ENCODE measurements at regions not wholly inside any gene's neighbourhood (a gene's known extent, or its start where the extent isn't known, plus 50 kb on each side); places are given as distances from the start of the nearest gene placed in this dataset.

DNA sequence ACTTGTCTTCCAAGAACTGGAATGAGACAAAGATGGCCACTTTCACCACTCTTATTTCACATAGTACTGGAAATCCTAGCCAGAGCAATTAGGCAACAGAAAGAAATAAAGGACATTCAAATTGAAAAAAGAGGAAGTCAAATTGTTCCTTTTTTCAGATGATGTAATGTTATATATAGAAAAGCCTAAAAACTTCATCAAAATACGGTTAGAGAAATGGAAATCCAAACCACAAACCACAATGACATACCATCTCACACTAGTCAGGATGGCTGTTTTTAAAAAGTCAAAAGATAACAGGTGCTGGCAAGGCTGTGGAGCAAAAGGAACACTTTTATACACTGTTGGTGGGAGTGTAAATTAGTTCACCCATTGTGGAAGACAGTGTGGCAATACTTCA, 113.3 kb upstream of the SPRY2 start:
- Histone ChIP-seq H3K9me3 (ENCODE audit: control insufficient read depth in 2 of 2, insufficient read depth in 1 of 2, low read depth in 1 of 2, low read length in 1 of 2) (no peaks in the 10 kb centered on the region), H3K36me3 (ENCODE audit: control insufficient read depth in 3 of 3, insufficient read depth in 2 of 3, low read depth in 1 of 3, low read length in 3 of 3) (peaks cover 0 to 4% (median 0%) of the 10 kb centered on the region in 3 donors), H3K4me1 (ENCODE audit: control insufficient read depth in 3 of 3, insufficient read depth in 2 of 3, low read depth in 1 of 3, low read length in 2 of 3) (no peaks in the 10 kb centered on the region), H3K4me3 (ENCODE audit: low read depth in 1 of 3, low read length in 3 of 3) (no peak overlapping the region), H3K27ac (ENCODE audit: low read depth in 1 of 3, low read length in 2 of 3) (no peak overlapping the region), H3K27me3 (ENCODE audit: control insufficient read depth in 3 of 3, insufficient read depth in 3 of 3, low read length in 3 of 3) (no peaks in the 10 kb centered on the region)
- no peak for FAIRE-seq
- DNase-seq, result no peak
- 68 to 91% (median 73%) methylated on average over 1 of the region's 1 CpG for WGBS, 3 donors

DNA sequence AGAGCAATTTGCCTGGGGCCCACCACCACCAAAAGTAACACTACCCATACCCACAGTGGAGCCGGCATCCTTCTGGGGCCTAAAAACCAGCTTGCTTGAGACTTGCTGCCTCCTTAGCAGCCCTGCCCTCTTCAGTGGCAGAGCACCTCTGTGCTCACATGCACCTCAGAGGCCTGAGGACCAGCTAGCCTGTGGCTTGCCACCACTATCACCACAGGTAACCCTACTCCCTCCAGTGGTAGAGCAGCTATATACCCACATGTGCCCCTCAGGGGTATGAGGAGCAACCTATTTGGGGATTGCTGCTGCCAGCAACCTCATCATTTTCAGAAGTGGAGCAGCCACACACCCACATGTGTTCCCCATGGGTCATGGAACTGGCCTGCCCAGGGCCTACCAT, 111.4 kb upstream of the SPRY2 start:
- WGBS, 3 donors, result 82 to 100% (median 93%) methylated on average over 1 of the region's 1 CpG
- Histone ChIP-seq H3K4me3 (ENCODE audit: low read depth in 1 of 3, low read length in 3 of 3) (no peak overlapping the region), H3K36me3 (ENCODE audit: control insufficient read depth in 3 of 3, insufficient read depth in 2 of 3, low read depth in 1 of 3, low read length in 3 of 3) (peaks cover 0 to 4% (median 0%) of the 10 kb centered on the region in 3 donors), H3K4me1 (ENCODE audit: control insufficient read depth in 3 of 3, insufficient read depth in 2 of 3, low read depth in 1 of 3, low read length in 2 of 3) (no peaks in the 10 kb centered on the region), H3K9me3 (ENCODE audit: control insufficient read depth in 2 of 2, insufficient read depth in 1 of 2, low read depth in 1 of 2, low read length in 1 of 2) (no peaks in the 10 kb centered on the region), H3K27ac (ENCODE audit: low read depth in 1 of 3, low read length in 2 of 3) (no peak overlapping the region), H3K27me3 (ENCODE audit: control insufficient read depth in 3 of 3, insufficient read depth in 3 of 3, low read length in 3 of 3) (no peaks in the 10 kb centered on the region)
- FAIRE-seq (no peak), DNase-seq (no peak)

DNA sequence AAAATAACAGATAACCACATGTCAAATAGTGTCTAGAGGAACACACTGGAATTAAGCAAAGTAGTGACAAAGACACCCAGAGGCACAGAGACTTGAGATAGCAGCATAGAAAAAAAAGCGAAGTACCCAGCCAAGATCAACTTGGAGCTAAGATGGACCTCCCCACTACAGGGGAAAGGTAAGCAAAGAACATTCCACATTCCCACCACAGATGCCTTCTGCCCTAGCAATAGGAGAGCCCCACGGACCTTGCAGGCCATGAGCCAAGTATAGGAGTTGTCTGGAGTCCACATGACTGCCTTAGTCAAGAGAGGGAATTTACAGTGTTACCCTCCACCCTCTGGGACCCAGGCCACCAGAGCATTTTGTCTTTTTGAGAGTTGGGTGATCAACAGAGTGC, 110.7 kb upstream of the SPRY2 start:
- DNase-seq, result no peak
- H3K4me1 ChIP-seq (ENCODE audit: control insufficient read depth in 3 of 3, insufficient read depth in 2 of 3, low read depth in 1 of 3, low read length in 2 of 3), result no peaks in the 10 kb centered on the region
- no peak overlapping the region for H3K4me3 ChIP-seq (ENCODE audit: low read depth in 1 of 3, low read length in 3 of 3)
- H3K9me3 ChIP-seq (ENCODE audit: control insufficient read depth in 2 of 2, insufficient read depth in 1 of 2, low read depth in 1 of 2, low read length in 1 of 2), result no peaks in the 10 kb centered on the region
- no peak for FAIRE-seq
- H3K27ac ChIP-seq (ENCODE audit: low read depth in 1 of 3, low read length in 2 of 3), result no peak overlapping the region
- WGBS, 3 donors, result 77 to 89% (median 84%) methylated on average over 2 of the region's 2 CpGs
- peaks cover 0 to 4% (median 0%) of the 10 kb centered on the region in 3 donors for H3K36me3 ChIP-seq (ENCODE audit: control insufficient read depth in 3 of 3, insufficient read depth in 2 of 3, low read depth in 1 of 3, low read length in 3 of 3)
- no peaks in the 10 kb centered on the region for H3K27me3 ChIP-seq (ENCODE audit: control insufficient read depth in 3 of 3, insufficient read depth in 3 of 3, low read length in 3 of 3)

- Histone ChIP-seq H3K4me3 (ENCODE audit: low read depth in 1 of 3, low read length in 3 of 3) (no peak overlapping the region), H3K9me3 (ENCODE audit: control insufficient read depth in 2 of 2, insufficient read depth in 1 of 2, low read depth in 1 of 2, low read length in 1 of 2) (no peaks in the 10 kb centered on the region), H3K4me1 (ENCODE audit: control insufficient read depth in 3 of 3, insufficient read depth in 2 of 3, low read depth in 1 of 3, low read length in 2 of 3) (no peaks in the 10 kb centered on the region), H3K27ac (ENCODE audit: low read depth in 1 of 3, low read length in 2 of 3) (no peak overlapping the region), H3K36me3 (ENCODE audit: control insufficient read depth in 3 of 3, insufficient read depth in 2 of 3, low read depth in 1 of 3, low read length in 3 of 3) (peaks cover 0 to 4% (median 0%) of the 10 kb centered on the region in 3 donors), H3K27me3 (ENCODE audit: control insufficient read depth in 3 of 3, insufficient read depth in 3 of 3, low read length in 3 of 3) (no peaks in the 10 kb centered on the region)
- FAIRE-seq, result no peak
- DNase-seq, result no peak
These were observed 109.5 kb upstream of the SPRY2 start for GRCh38 chr13:80450386-80450785.

- Histone ChIP-seq H3K4me3 (ENCODE audit: low read depth in 1 of 3, low read length in 3 of 3) (no peak overlapping the region), H3K36me3 (ENCODE audit: control insufficient read depth in 3 of 3, insufficient read depth in 2 of 3, low read depth in 1 of 3, low read length in 3 of 3) (peaks cover 0 to 4% (median 0%) of the 10 kb centered on the region in 3 donors), H3K9me3 (ENCODE audit: control insufficient read depth in 2 of 2, insufficient read depth in 1 of 2, low read depth in 1 of 2, low read length in 1 of 2) (no peaks in the 10 kb centered on the region), H3K27ac (ENCODE audit: low read depth in 1 of 3, low read length in 2 of 3) (no peak overlapping the region), H3K4me1 (ENCODE audit: control insufficient read depth in 3 of 3, insufficient read depth in 2 of 3, low read depth in 1 of 3, low read length in 2 of 3) (no peaks in the 10 kb centered on the region), H3K27me3 (ENCODE audit: control insufficient read depth in 3 of 3, insufficient read depth in 3 of 3, low read length in 3 of 3) (no peaks in the 10 kb centered on the region)
- DNase-seq (no peak), FAIRE-seq (no peak)
- 77 to 88% (median 81%) methylated on average over 2 of the region's 2 CpGs for WGBS, 3 donors
These were observed 107.8 kb upstream of the SPRY2 start for GRCh38 chr13:80448725-80449124.

- peaks cover 0 to 4% (median 0%) of the 10 kb centered on the region in 3 donors for H3K36me3 ChIP-seq (ENCODE audit: control insufficient read depth in 3 of 3, insufficient read depth in 2 of 3, low read depth in 1 of 3, low read length in 3 of 3)
- no peaks in the 10 kb centered on the region for H3K27me3 ChIP-seq (ENCODE audit: control insufficient read depth in 3 of 3, insufficient read depth in 3 of 3, low read length in 3 of 3)
- FAIRE-seq (no peak), DNase-seq (no peak)
- no peaks in the 10 kb centered on the region for H3K9me3 ChIP-seq (ENCODE audit: control insufficient read depth in 2 of 2, insufficient read depth in 1 of 2, low read depth in 1 of 2, low read length in 1 of 2)
- no peaks in the 10 kb centered on the region for H3K4me1 ChIP-seq (ENCODE audit: control insufficient read depth in 3 of 3, insufficient read depth in 2 of 3, low read depth in 1 of 3, low read length in 2 of 3)
- 42 to 57% (median 56%) methylated on average over 2 of the region's 2 CpGs for WGBS, 3 donors
- no peak overlapping the region for H3K4me3 ChIP-seq (ENCODE audit: low read depth in 1 of 3, low read length in 3 of 3)
- no peak overlapping the region for H3K27ac ChIP-seq (ENCODE audit: low read depth in 1 of 3, low read length in 2 of 3)
These were observed 106.8 kb upstream of the SPRY2 start for GRCh38 chr13:80447747-80448146.

- no peaks in the 10 kb centered on the region for H3K36me3 ChIP-seq (ENCODE audit: control insufficient read depth in 3 of 3, insufficient read depth in 2 of 3, low read depth in 1 of 3, low read length in 3 of 3)
- WGBS, 3 donors, result 67 to 79% (median 73%) methylated on average over 4 of the region's 4 CpGs
- H3K9me3 ChIP-seq (ENCODE audit: control insufficient read depth in 2 of 2, insufficient read depth in 1 of 2, low read depth in 1 of 2, low read length in 1 of 2), result no peaks in the 10 kb centered on the region
- H3K4me1 ChIP-seq (ENCODE audit: control insufficient read depth in 3 of 3, insufficient read depth in 2 of 3, low read depth in 1 of 3, low read length in 2 of 3), result no peaks in the 10 kb centered on the region
- DNase-seq (no peak), FAIRE-seq (no peak)
- H3K27ac ChIP-seq (ENCODE audit: low read depth in 1 of 3, low read length in 2 of 3), result no peak overlapping the region
- no peak overlapping the region for H3K4me3 ChIP-seq (ENCODE audit: low read depth in 1 of 3, low read length in 3 of 3)
- no peaks in the 10 kb centered on the region for H3K27me3 ChIP-seq (ENCODE audit: control insufficient read depth in 3 of 3, insufficient read depth in 3 of 3, low read length in 3 of 3)
These were observed 103.5 kb upstream of the SPRY2 start for GRCh38 chr13:80444240-80445015.

DNA sequence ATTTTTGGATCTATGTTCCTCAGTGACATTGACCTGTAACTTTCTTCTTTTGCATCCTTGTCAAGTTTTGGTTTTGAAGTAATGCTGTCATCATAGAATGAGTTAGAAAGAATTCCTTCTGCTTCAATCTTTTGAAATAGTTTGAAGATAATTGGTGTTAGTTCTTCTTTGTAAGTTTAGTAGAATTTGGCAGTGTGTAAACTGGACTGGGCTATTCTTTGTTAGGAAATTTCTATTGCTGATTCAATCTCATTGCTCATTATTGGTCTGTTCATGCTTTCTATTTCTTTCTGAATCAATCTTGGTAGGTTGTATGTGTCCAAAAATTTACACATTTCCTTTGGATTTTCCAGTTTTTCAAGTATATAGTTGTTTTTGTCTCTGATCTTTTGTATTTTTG, 101.7 kb upstream of the SPRY2 start:
- Histone ChIP-seq H3K27me3 (ENCODE audit: control insufficient read depth in 3 of 3, insufficient read depth in 3 of 3, low read length in 3 of 3) (no peaks in the 10 kb centered on the region), H3K4me1 (ENCODE audit: control insufficient read depth in 3 of 3, insufficient read depth in 2 of 3, low read depth in 1 of 3, low read length in 2 of 3) (no peaks in the 10 kb centered on the region), H3K27ac (ENCODE audit: low read depth in 1 of 3, low read length in 2 of 3) (no peak overlapping the region), H3K4me3 (ENCODE audit: low read depth in 1 of 3, low read length in 3 of 3) (no peak overlapping the region), H3K36me3 (ENCODE audit: control insufficient read depth in 3 of 3, insufficient read depth in 2 of 3, low read depth in 1 of 3, low read length in 3 of 3) (no peaks in the 10 kb centered on the region), H3K9me3 (ENCODE audit: control insufficient read depth in 2 of 2, insufficient read depth in 1 of 2, low read depth in 1 of 2, low read length in 1 of 2) (no peaks in the 10 kb centered on the region)
- DNase-seq, result no peak
- FAIRE-seq, result no peak

DNA sequence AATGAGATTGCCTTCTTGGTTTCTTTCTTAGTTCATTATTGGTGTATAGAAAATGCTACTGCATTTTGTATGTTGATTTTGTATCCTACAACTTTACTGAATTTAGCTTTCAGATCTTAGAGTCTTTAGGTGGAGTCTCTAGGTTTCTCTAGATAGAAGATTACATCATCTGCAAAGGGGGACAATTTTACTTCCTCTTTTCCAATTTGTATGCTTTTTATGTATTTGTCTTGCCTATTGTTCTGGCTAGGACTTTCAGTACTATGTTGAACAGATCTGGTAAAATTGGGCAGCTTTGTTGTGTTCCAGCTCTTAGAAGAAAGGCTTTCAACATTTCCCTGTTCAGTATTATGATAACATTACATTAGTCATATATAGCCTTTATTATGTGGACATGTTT, 101.0 kb upstream of the SPRY2 start:
- Histone ChIP-seq H3K4me1 (ENCODE audit: control insufficient read depth in 3 of 3, insufficient read depth in 2 of 3, low read depth in 1 of 3, low read length in 2 of 3) (no peaks in the 10 kb centered on the region), H3K27me3 (ENCODE audit: control insufficient read depth in 3 of 3, insufficient read depth in 3 of 3, low read length in 3 of 3) (no peaks in the 10 kb centered on the region), H3K4me3 (ENCODE audit: low read depth in 1 of 3, low read length in 3 of 3) (no peak overlapping the region), H3K9me3 (ENCODE audit: control insufficient read depth in 2 of 2, insufficient read depth in 1 of 2, low read depth in 1 of 2, low read length in 1 of 2) (no peaks in the 10 kb centered on the region), H3K27ac (ENCODE audit: low read depth in 1 of 3, low read length in 2 of 3) (no peak overlapping the region), H3K36me3 (ENCODE audit: control insufficient read depth in 3 of 3, insufficient read depth in 2 of 3, low read depth in 1 of 3, low read length in 3 of 3) (no peaks in the 10 kb centered on the region)
- DNase-seq (no peak), FAIRE-seq (no peak)

All from small intestine (tissue), 7 donors.